BE2C (cell line): ENCODE measurements at regions not wholly inside any gene's neighbourhood (a gene's known extent, or its start where the extent isn't known, plus 50 kb on each side); places are given as distances from the start of the nearest gene placed in this dataset.
A peak's percentile ranks its signal among the peaks of the same experiment; 100 is the strongest.
"Not testable (repeated sequence)": the region's sequence is repeated elsewhere in the genome, so short reads cannot be mapped to it uniquely, and the experiment has no call there.

Experiments
- DNase-seq: peaks from one replicate; pipeline ENCODE4 v3.0.0-alpha.2; 2020
- H3K27me3 ChIP-seq: fragments of 250-450 bp; sonication (Bioruptor Pico); 2 replicates; pipeline ENCODE4 v1.5.1; 2020; ENCODE audit warnings: mild to moderate bottlenecking
- H3K36me3 ChIP-seq: fragments of 250-450 bp; sonication (Bioruptor Pico); 2 replicates; pipeline ENCODE4 v1.5.1; 2020; ENCODE audit warnings: mild to moderate bottlenecking
- H3K4me1 ChIP-seq: fragments of 250-450 bp; sonication (Bioruptor Pico); 2 replicates; pipeline ENCODE4 v1.5.1; 2020
- H3K4me3 ChIP-seq: 2 replicates; pipeline ENCODE4 v1.5.1; 2011; ENCODE audit warnings: low read depth, low read length
- H3K9me3 ChIP-seq: fragments of 250-450 bp; sonication (Bioruptor Pico); 2 replicates; pipeline ENCODE4 v1.5.1; 2020
- TF ChIP-seq, protein P1 (sequence below): IDR thresholded peaks from 2 replicates; pipeline ENCODE4 v1.5.1; 2012; ENCODE audit warnings: mild to moderate bottlenecking, low read depth, low read length

DNA sequence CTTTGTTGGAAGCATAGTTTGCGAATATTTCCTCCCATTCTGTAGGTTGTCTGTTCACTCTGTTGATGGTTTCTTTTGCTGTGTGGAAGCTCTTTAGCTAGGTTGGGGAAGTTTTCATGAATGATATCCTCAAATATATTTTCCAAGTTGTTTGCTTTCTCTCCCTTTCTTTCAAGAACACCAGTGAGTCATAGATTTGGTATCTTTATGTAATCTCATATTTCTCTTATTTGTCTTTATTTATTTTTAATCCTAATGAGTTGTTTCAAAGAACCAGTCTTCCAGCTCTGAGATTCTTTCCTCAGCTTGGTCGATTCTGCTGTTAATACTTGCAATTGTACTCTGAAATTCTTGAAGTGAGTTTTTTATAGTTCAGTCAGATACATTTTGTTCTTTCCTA, 628.0 kb upstream of the ID4 start:
- H3K36me3 ChIP-seq, result no peaks in the 10 kb centered on the region
- DNase-seq, result no peak
- H3K9me3 ChIP-seq, result no peaks in the 10 kb centered on the region; the same call in 1 of the 2 replicates
- no peak overlapping the region for H3K4me3 ChIP-seq
- TF ChIP-seq, protein P1, sequence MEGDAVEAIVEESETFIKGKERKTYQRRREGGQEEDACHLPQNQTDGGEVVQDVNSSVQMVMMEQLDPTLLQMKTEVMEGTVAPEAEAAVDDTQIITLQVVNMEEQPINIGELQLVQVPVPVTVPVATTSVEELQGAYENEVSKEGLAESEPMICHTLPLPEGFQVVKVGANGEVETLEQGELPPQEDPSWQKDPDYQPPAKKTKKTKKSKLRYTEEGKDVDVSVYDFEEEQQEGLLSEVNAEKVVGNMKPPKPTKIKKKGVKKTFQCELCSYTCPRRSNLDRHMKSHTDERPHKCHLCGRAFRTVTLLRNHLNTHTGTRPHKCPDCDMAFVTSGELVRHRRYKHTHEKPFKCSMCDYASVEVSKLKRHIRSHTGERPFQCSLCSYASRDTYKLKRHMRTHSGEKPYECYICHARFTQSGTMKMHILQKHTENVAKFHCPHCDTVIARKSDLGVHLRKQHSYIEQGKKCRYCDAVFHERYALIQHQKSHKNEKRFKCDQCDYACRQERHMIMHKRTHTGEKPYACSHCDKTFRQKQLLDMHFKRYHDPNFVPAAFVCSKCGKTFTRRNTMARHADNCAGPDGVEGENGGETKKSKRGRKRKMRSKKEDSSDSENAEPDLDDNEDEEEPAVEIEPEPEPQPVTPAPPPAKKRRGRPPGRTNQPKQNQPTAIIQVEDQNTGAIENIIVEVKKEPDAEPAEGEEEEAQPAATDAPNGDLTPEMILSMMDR, result no peak
- H3K27me3 ChIP-seq, result no peaks in the 10 kb centered on the region
- no peaks in the 10 kb centered on the region for H3K4me1 ChIP-seq

GRCh38 chr6:19210849-19211590, 626.1 kb upstream of the ID4 start:
- DNase-seq, result peak; percentile 35
- TF ChIP-seq, protein P1, result no peak; the same call in 1 of the 2 replicates
- no peaks in the 10 kb centered on the region for H3K4me1 ChIP-seq
- no peaks in the 10 kb centered on the region for H3K27me3 ChIP-seq
- H3K9me3 ChIP-seq, result no peaks in the 10 kb centered on the region
- H3K36me3 ChIP-seq, result no peaks in the 10 kb centered on the region
- H3K4me3 ChIP-seq, result no peak overlapping the region

DNA sequence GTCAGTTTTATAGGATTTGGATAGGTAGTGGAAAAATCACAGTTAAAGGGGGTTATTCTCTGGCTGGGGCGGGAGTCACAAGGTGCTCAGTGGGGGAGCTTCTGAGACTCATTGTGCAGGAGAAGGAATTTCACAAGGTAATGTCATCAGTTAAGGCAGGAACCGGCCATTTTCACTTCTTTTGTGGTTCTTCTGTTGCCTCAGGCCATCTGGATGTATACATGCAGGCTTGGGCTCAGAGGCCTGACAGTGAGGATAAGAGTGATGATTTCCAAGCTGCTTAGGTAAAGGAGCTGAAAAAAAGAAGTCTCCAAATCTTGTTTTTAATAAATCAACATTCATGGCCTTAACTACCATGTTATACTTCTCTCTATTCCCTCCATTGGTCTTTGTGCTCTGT, 622.9 kb upstream of the ID4 start:
- Histone ChIP-seq H3K27me3 (no peaks in the 10 kb centered on the region), H3K4me1 (no peaks in the 10 kb centered on the region), H3K4me3 (no peak overlapping the region), H3K36me3 (no peaks in the 10 kb centered on the region), H3K9me3 (no peaks in the 10 kb centered on the region)
- TF ChIP-seq, protein P1, result no peak
- DNase-seq, result no peak

- Histone ChIP-seq H3K36me3 (no peaks in the 10 kb centered on the region), H3K9me3 (no peaks in the 10 kb centered on the region), H3K27me3 (no peaks in the 10 kb centered on the region), H3K4me1 (no peaks in the 10 kb centered on the region), H3K4me3 (no peak overlapping the region)
- TF ChIP-seq, protein P1, result no peak
- no peak for DNase-seq
Measured at GRCh38 chr6:19219931-19220330, 617.2 kb upstream of the ID4 start.

DNA sequence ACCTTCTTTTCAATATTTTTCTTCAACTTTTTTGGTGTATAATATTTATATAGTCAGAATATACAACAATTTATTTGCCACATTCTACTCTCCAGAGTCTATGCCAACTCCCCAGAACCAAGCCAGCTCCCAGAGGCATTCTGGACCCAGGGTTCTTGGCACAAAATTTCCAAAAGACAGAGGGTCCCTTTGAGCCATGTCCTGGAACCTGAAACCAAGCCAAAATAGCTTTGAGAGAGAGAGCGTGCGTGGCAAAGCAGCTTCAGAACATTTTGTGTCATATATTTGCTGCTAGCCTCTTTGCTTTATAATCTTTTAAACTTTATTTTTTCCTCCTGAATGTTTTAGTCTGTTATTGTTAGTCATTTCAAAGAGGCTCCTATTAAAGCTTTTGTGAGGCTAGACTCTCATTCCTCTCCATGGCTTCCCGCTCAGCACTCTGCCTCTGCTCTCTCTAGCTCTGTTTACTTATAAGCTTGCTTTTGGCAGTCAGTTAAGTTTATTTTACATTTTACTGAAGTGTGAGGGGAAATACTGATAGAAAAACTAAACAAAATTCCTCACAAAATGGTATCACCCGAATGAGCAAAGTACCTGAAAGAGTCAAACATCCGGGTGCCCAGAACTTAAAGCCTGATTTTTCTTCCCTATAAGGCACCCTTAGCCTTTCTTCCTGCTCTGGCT, 605.1 kb upstream of the ID4 start:
- Histone ChIP-seq H3K9me3 (no peaks in the 10 kb centered on the region), H3K36me3 (no peaks in the 10 kb centered on the region), H3K4me3 (no peak overlapping the region), H3K4me1 (no peaks in the 10 kb centered on the region), H3K27me3 (no peaks in the 10 kb centered on the region)
- DNase-seq, result no peak
- TF ChIP-seq, protein P1, result no peak

GRCh38 chr6:19245656-19246055, 591.5 kb upstream of the ID4 start:
- H3K36me3 ChIP-seq, result no peaks in the 10 kb centered on the region
- no peak overlapping the region for H3K4me3 ChIP-seq
- H3K27me3 ChIP-seq, result no peaks in the 10 kb centered on the region
- DNase-seq, result no peak
- TF ChIP-seq, protein P1, result no peak
- no peaks in the 10 kb centered on the region for H3K4me1 ChIP-seq
- H3K9me3 ChIP-seq, result no peaks in the 10 kb centered on the region

GRCh38 chr6:19247181-19247580, 590.0 kb upstream of the ID4 start:
- DNase-seq, H3K27me3 ChIP-seq, H3K36me3 ChIP-seq, H3K4me1 ChIP-seq, H3K4me3 ChIP-seq, H3K9me3 ChIP-seq: not testable (repeated sequence)

GRCh38 chr6:19256123-19256522, 581.0 kb upstream of the ID4 start:
- not testable (repeated sequence) for H3K9me3 ChIP-seq

More at GRCh38 chr6:19256123-19256522, 581.0 kb upstream of the ID4 start:
- DNase-seq, H3K4me3 ChIP-seq, H3K27me3 ChIP-seq, H3K4me1 ChIP-seq, H3K36me3 ChIP-seq: not testable (repeated sequence)
